Gastrocnemius medialis (tissue), 4 donors: ENCODE measurements at regions not wholly inside any gene's neighbourhood (a gene's known extent, or its start where the extent isn't known, plus 50 kb on each side); places are given as distances from the start of the nearest gene placed in this dataset.

ENCODE experiments used
- CTCF ChIP-seq, 5 experiments: fragments of 450-650 bp in 3 of 5; fragments of 200-600 bp in 2 of 5; sonication (generic) in 2 of 5; IDR thresholded peaks in 4 of 5; conservative IDR thresholded peaks in 1 of 5; 1 replicate in 4 of 5; 2 replicates in 1 of 5; pipeline ENCODE4 v1.5.1; 2016 to 2019; ENCODE audit warnings: antibody characterized with exemption in 5 of 5, mild to moderate bottlenecking in 3 of 5, moderate library complexity in 3 of 5
- POLR2A ChIP-seq, 2 donors: fragments of 450-650 bp; IDR thresholded peaks; one replicate each; pipeline ENCODE4 v1.6.1; 2017; ENCODE audit warnings: antibody characterized with exemption in 2 of 2, mild to moderate bottlenecking in 2 of 2, moderate library complexity in 2 of 2

DNA sequence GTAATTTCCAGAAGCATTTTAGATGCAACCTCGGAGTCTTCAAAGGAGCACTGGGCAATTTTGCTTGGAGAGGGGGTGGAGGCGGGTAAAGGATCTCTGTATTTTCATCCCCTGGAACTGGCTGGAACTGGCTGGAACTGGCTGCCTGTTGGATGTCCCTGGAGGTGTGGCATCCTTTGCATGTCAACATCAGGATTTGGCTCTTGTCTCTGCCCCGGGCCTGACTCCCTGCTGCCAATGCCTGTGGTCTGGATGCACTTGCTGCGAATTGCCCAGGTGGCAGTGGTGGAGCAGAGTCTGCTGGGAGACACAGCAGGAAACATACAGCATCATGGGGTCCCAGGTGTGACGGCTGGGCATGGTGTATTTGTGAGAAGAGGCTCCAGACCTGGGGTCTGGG lies 391.3 kb downstream of the GADD45G start:
- TF ChIP-seq CTCF (IDR thresholded peaks at IDR 0.05 in 4 of 5, conservative IDR thresholded peaks at IDR 0.05 in 1 of 5) (no peak), POLR2A (IDR thresholded peaks at IDR 0.05) (no peak)
